T-cell (primary cell): ENCODE measurements at regions not wholly inside any gene's neighbourhood (a gene's known extent, or its start where the extent isn't known, plus 50 kb on each side); places are given as distances from the start of the nearest gene placed in this dataset.

Experiments used
- ATAC-seq, 4 experiments: fragments of 200-7000 bp in 3 of 4; fragments of 150-1000 bp in 1 of 4; cut with Tn5 transposase; replicated peaks in 1 of 4; 1 replicate in 3 of 4; 2 replicates in 1 of 4; pipeline ENCODE4 v1.10.0; 2021; ENCODE audit warnings: moderate library complexity in 3 of 4, mild to moderate bottlenecking in 2 of 4, moderate number of reproducible peaks in 1 of 4
- CTCF ChIA-PET, 2 donors: fragments of 300-600 bp; sonication (Branson Sonifier 250); formaldehyde crosslinking; loops; one replicate each; lab custom pipeline; 2022; ENCODE audit warnings: antibody characterized with exemption in 2 of 2; lab: Charles Lee
- POLR2A ChIA-PET, 2 donors: fragments of 300-600 bp; sonication (Branson Sonifier 250); formaldehyde crosslinking; loops; one replicate each; lab custom pipeline; 2022; ENCODE audit warnings: antibody characterized with exemption in 2 of 2; lab: Charles Lee
- DNase-seq, 35 experiments: peaks; one replicate each; pipeline versions ENCODE4 v3.0.0 to v3.0.0-alpha.2; 2013 to 2023
- H3K27ac ChIP-seq: one replicate; pipeline ENCODE4 v1.5.1; 2013; ENCODE audit warnings: low read length
- H3K27me3 ChIP-seq, 2 experiments: replicated peaks in 1 of 2; 1 replicate in 1 of 2; 2 replicates in 1 of 2; pipeline versions ENCODE4 v1.6.1 to v1.7.0; 2013; ENCODE audit warnings: low read length in 1 of 2, mixed read lengths in 1 of 2; ENCODE audit not compliant: control insufficient read depth in 2 of 2, insufficient read depth in 2 of 2; ENCODE audit errors: extremely low read depth in 1 of 2
- H3K36me3 ChIP-seq, 2 donors: 1 replicate in 1 of 2; 2 replicates in 1 of 2; pipeline versions ENCODE4 v1.6.1 to v1.7.0; 2013; ENCODE audit warnings: low read length in 1 of 2; ENCODE audit not compliant: control insufficient read depth in 2 of 2, insufficient read depth in 1 of 2; ENCODE audit errors: extremely low read depth in 1 of 2
- H3K4me1 ChIP-seq, 2 experiments: 1 replicate in 1 of 2; 2 replicates in 1 of 2; pipeline versions ENCODE4 v1.6.1 to v1.7.0; 2013; ENCODE audit warnings: low read length in 2 of 2, mixed read lengths in 1 of 2; ENCODE audit not compliant: insufficient read depth in 2 of 2, control insufficient read depth in 1 of 2; ENCODE audit errors: extremely low read depth in 1 of 2
- H3K4me3 ChIP-seq, 2 donors: 1 replicate in 1 of 2; 2 replicates in 1 of 2; pipeline versions ENCODE4 v1.5.1 to v1.7.0; 2013; ENCODE audit warnings: mild to moderate bottlenecking in 2 of 2, low read length in 1 of 2, moderate library complexity in 1 of 2; ENCODE audit not compliant: control insufficient read depth in 1 of 2; ENCODE audit errors: extremely low read depth in 1 of 2
- H3K9me3 ChIP-seq: 2 replicates; pipeline ENCODE4 v1.7.0; 2013
- H3K27ac Mint-ChIP-seq, 2 donors: one replicate each; pipeline ENCODE4 v1.8.0; 2020 to 2021; ENCODE audit warnings: mild to moderate bottlenecking in 2 of 2, mixed read lengths in 2 of 2
- H3K27me3 Mint-ChIP-seq, 2 donors: one replicate each; pipeline ENCODE4 v1.8.0; 2021 to 2022; ENCODE audit warnings: mixed read lengths in 2 of 2
- H3K36me3 Mint-ChIP-seq: one replicate; pipeline ENCODE4 v1.8.0; 2021; ENCODE audit warnings: mixed read lengths
- H3K4me1 Mint-ChIP-seq, 3 donors: one replicate each; pipeline ENCODE4 v1.8.0; 2020 to 2022; ENCODE audit warnings: mixed read lengths in 3 of 3, mild to moderate bottlenecking in 1 of 3
- H3K4me3 Mint-ChIP-seq, 3 donors: one replicate each; pipeline ENCODE4 v1.8.0; 2020 to 2022; ENCODE audit warnings: mild to moderate bottlenecking in 3 of 3, mixed read lengths in 3 of 3, moderate library complexity in 3 of 3
- H3K9me3 Mint-ChIP-seq, 3 donors: one replicate each; pipeline ENCODE4 v1.8.0; 2020 to 2022; ENCODE audit warnings: mixed read lengths in 3 of 3
- WGBS: methylation state at CpG from one replicate; pipeline ENCODE4 v1.1.5; 2013; ENCODE audit warnings: missing lambda C conversion rate; ENCODE audit not compliant: insufficient coverage; 5-methylcytosine and 5-hydroxymethylcytosine counted together

DNA sequence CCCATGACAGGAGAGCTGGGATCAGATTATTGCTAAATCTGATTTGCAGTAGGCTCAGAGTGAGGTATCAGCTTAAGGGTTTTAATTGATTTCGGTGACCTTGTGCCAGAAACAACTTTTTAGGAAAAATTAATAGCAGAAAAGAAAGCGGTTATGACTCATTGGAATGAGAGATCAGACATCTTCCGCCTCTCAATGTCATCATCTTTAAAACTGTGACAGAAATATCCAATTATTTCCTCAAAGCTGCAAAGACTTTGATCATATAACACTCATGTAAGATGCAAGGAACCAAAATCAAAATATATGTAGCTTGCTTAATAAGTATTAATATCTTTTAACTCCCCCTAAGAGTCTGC is 190.1 kb upstream of the FOXF1 start:
- Mint-ChIP-seq H3K36me3 (no peaks in the 10 kb centered on the region), H3K9me3 (no peaks in the 10 kb centered on the region), H3K4me1 (no peaks in the 10 kb centered on the region), H3K27me3 (peaks cover 6 to 16% of the 10 kb centered on the region in 2 donors), H3K27ac (no peak overlapping the region), H3K4me3 (no peak overlapping the region)
- ATAC-seq (no peak), DNase-seq (no peak)
- peaks cover 0 to 26% of the 10 kb centered on the region in 2 experiments for H3K27me3 ChIP-seq
- H3K4me3 ChIP-seq = no peak overlapping the region
- POLR2A ChIA-PET = no interaction called here
- no peaks in the 10 kb centered on the region for H3K4me1 ChIP-seq
- H3K27ac ChIP-seq = no peak overlapping the region
- no peaks in the 10 kb centered on the region for H3K9me3 ChIP-seq
- CTCF ChIA-PET = no interaction called here
- WGBS = no CpG with 5 or more reads among the region's 3 CpGs
- no peaks in the 10 kb centered on the region for H3K36me3 ChIP-seq

DNA sequence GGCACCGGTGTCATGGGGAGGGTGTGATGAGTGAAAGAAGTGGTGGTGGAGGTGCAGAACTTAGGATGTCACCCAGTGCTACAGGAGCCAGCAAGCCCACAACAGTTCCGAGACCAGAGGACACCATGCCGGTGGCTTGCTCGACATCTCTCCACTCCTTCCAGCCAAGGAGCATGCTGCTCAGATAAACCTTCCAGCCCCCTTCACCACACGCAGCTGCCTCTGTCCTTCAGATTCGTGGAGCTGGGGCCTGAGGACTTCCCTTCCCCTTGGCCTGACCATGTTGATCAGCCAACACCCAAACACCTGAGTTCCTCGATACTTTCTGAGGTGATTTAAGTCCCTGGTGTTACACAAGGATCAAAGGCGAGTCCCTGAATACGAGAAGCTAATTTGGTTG is 188.8 kb upstream of the FOXF1 start:
- H3K4me3 Mint-ChIP-seq = no peak overlapping the region
- Histone ChIP-seq H3K27ac (no peak overlapping the region), H3K27me3 (peaks cover 0 to 21% of the 10 kb centered on the region in 2 experiments), H3K36me3 (no peaks in the 10 kb centered on the region), H3K4me3 (no peak overlapping the region), H3K9me3 (no peaks in the 10 kb centered on the region), H3K4me1 (no peaks in the 10 kb centered on the region)
- 74% methylated on average over 4 of the region's 9 CpGs for WGBS
- H3K27me3 Mint-ChIP-seq = peaks cover 6 to 16% of the 10 kb centered on the region in 2 donors
- DNase-seq (no peak), ATAC-seq (no peak)
- H3K36me3 Mint-ChIP-seq = no peaks in the 10 kb centered on the region
- H3K9me3 Mint-ChIP-seq = peaks cover 0 to 3% (median 0%) of the 10 kb centered on the region in 3 donors
- H3K27ac Mint-ChIP-seq = no peak overlapping the region
- H3K4me1 Mint-ChIP-seq = no peaks in the 10 kb centered on the region
- POLR2A ChIA-PET = no interaction called here
- CTCF ChIA-PET = no interaction called here

DNA sequence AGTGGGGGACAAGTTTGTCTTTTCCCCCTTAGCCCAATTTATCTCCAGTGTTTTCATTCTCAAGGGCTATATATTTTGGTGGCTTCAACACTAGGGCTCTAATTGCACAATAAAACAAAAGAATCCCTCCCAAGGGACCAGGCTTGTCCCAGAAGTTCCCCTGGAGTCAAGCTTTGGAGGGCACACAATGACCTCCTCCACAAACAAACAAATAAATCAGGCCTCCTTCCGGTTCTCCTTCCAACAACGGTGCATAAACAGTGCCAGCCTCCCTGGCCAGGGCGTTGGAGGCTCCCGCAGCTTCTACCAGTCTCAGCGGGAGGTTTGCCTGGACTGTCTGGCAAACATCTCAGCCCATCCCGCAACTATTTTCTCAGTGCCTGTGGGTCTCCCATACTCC is 188.0 kb upstream of the FOXF1 start:
- H3K4me1 Mint-ChIP-seq = no peaks in the 10 kb centered on the region
- no peak overlapping the region for H3K4me3 Mint-ChIP-seq
- no peaks in the 10 kb centered on the region for H3K36me3 Mint-ChIP-seq
- no peaks in the 10 kb centered on the region for H3K9me3 ChIP-seq
- peaks cover 6 to 19% of the 10 kb centered on the region in 2 donors for H3K27me3 Mint-ChIP-seq
- ChIA-PET CTCF (no interaction called here), POLR2A (no interaction called here)
- H3K27ac ChIP-seq = no peak overlapping the region
- no peak overlapping the region for H3K27ac Mint-ChIP-seq
- H3K4me1 ChIP-seq = no peaks in the 10 kb centered on the region
- H3K9me3 Mint-ChIP-seq = peaks cover 0 to 3% (median 0%) of the 10 kb centered on the region in 3 donors
- no peaks in the 10 kb centered on the region for H3K36me3 ChIP-seq
- H3K4me3 ChIP-seq = no peak overlapping the region
- DNase-seq = no peak
- ATAC-seq = no peak
- WGBS = 15% methylated on average over 6 of the region's 6 CpGs
- peaks cover 0 to 26% of the 10 kb centered on the region in 2 experiments for H3K27me3 ChIP-seq

DNA sequence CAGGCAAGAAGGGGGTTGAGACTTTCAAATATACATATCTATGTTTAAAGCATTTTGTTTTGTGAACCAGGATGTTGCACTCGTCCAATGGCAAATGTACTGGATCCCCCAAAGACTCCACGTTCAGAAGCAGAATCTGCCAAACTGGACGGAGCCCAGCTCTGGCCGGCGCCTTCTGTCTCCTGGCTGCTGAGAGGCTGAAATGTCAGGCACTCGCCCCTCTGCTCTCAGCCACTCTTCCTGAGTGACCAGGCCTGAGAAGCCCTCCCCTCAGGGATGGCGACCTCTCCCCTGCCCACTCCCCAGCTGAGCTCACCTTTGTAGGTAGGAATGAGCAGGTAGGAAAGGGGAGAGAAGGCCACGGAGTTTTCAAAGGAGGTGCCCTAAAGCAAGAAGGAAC is 187.5 kb upstream of the FOXF1 start:
- WGBS = 46% methylated on average over 6 of the region's 8 CpGs
- Mint-ChIP-seq H3K27me3 (peaks cover 6 to 23% of the 10 kb centered on the region in 2 donors), H3K4me1 (no peaks in the 10 kb centered on the region), H3K36me3 (no peaks in the 10 kb centered on the region), H3K4me3 (no peak overlapping the region), H3K27ac (no peak overlapping the region), H3K9me3 (peaks cover 0 to 3% (median 0%) of the 10 kb centered on the region in 3 donors)
- ATAC-seq (no peak), DNase-seq (no peak)
- Histone ChIP-seq H3K27me3 (peaks cover 0 to 23% of the 10 kb centered on the region in 2 experiments), H3K4me3 (no peak overlapping the region), H3K9me3 (no peaks in the 10 kb centered on the region), H3K4me1 (no peaks in the 10 kb centered on the region), H3K36me3 (no peaks in the 10 kb centered on the region), H3K27ac (no peak overlapping the region)
- ChIA-PET POLR2A (no interaction called here), CTCF (no interaction called here)

DNA sequence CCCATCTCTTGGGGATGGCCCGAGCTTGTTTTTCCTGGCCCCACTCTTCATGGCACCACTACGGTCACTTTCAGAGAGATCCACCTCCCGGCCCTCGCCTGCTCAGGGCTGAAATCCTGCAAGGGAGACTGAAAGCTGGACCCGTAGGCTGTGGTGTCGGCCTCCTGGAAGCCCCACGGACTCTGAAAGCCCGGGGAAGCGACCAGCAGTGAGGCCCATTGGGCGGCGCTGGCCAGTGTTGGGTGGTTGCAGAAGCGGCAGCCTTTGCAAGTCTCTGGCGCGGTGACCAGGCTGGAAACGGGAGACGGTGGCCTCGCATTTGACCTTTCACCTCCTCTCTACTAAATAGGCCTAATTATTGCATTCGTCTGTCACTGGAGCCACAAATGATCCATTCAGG is 186.0 kb upstream of the FOXF1 start:
- DNase-seq (no peak), ATAC-seq (no peak)
- Histone ChIP-seq H3K9me3 (no peaks in the 10 kb centered on the region), H3K4me3 (no peak overlapping the region), H3K27ac (no peak overlapping the region), H3K27me3 (peaks cover 0 to 25% of the 10 kb centered on the region in 2 experiments), H3K4me1 (no peaks in the 10 kb centered on the region), H3K36me3 (no peaks in the 10 kb centered on the region)
- no peaks in the 10 kb centered on the region for H3K36me3 Mint-ChIP-seq
- ChIA-PET CTCF (no interaction called here), POLR2A (no interaction called here)
- H3K27ac Mint-ChIP-seq = no peak overlapping the region
- H3K27me3 Mint-ChIP-seq = peaks cover 6 to 23% of the 10 kb centered on the region in 2 donors
- H3K9me3 Mint-ChIP-seq = peaks cover 0 to 3% (median 0%) of the 10 kb centered on the region in 3 donors
- WGBS = 88% methylated on average over 17 of the region's 18 CpGs
- no peaks in the 10 kb centered on the region for H3K4me1 Mint-ChIP-seq
- no peak overlapping the region for H3K4me3 Mint-ChIP-seq

DNA sequence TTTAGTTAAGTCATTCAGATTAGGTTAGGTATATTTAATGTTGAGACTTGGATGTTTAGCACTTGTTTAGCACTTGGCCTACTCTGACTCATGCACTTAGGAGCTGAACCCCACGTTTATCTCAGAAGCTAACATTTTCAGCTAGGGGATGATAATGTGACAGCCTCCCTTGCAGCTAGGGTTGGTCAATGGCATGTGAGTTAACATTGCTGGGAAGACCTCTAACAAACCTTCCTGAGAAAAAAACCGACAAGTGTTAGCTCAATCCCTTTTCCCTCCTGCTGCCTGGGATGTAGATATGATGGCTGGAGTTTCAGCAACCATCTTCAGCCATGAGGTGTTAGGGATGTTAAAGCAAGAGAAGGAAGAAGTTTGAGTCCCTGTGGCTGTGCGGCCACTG is 185.0 kb upstream of the FOXF1 start:
- CTCF ChIA-PET = no interaction called here
- WGBS = no CpG with 5 or more reads among the region's 3 CpGs
- Mint-ChIP-seq H3K9me3 (peaks cover 0 to 3% (median 0%) of the 10 kb centered on the region in 3 donors), H3K4me3 (no peak overlapping the region), H3K4me1 (no peaks in the 10 kb centered on the region), H3K36me3 (no peaks in the 10 kb centered on the region), H3K27me3 (peaks cover 10 to 27% of the 10 kb centered on the region in 2 donors), H3K27ac (no peak overlapping the region)
- ATAC-seq (no peak), DNase-seq (no peak)
- H3K36me3 ChIP-seq = no peaks in the 10 kb centered on the region
- H3K27me3 ChIP-seq = peaks cover 0 to 25% of the 10 kb centered on the region in 2 experiments
- H3K27ac ChIP-seq = no peak overlapping the region
- H3K9me3 ChIP-seq = no peaks in the 10 kb centered on the region
- POLR2A ChIA-PET = no interaction called here
- H3K4me1 ChIP-seq = no peaks in the 10 kb centered on the region
- no peak overlapping the region for H3K4me3 ChIP-seq

DNA sequence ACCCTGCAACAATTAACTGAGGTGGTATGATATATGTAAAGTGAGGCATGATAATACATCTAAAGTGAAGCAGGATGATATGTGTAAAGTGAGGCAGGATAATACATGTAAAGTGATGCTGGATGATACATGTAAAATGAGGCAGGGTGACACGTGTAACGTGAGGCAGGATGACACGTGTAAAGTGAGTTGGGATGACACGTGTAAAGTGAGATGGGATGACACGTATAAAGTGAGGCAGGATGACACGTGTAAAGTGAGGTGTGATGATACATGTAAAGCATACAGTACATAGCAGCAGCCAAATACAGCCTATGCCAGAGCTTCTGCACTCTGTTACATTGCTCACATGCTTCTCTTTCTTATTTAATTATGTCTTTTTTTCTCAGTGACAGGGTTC is 184.4 kb upstream of the FOXF1 start:
- H3K27ac ChIP-seq = no peak overlapping the region
- DNase-seq (no peak), ATAC-seq (no peak)
- Mint-ChIP-seq H3K9me3 (peaks cover 0 to 3% (median 0%) of the 10 kb centered on the region in 3 donors), H3K27me3 (peaks cover 10 to 30% of the 10 kb centered on the region in 2 donors), H3K36me3 (no peaks in the 10 kb centered on the region), H3K27ac (no peak overlapping the region), H3K4me1 (no peaks in the 10 kb centered on the region), H3K4me3 (no peak overlapping the region)
- H3K36me3 ChIP-seq = no peaks in the 10 kb centered on the region
- no peaks in the 10 kb centered on the region for H3K9me3 ChIP-seq
- H3K27me3 ChIP-seq = peaks cover 0 to 28% of the 10 kb centered on the region in 2 experiments
- H3K4me3 ChIP-seq = no peak overlapping the region
- ChIA-PET POLR2A (no interaction called here), CTCF (no interaction called here)
- H3K4me1 ChIP-seq = no peaks in the 10 kb centered on the region
- WGBS = 80% methylated on average over 5 of the region's 6 CpGs
